ENCODE measurements at regions not wholly inside any gene's neighbourhood (a gene's known extent, or its start where the extent isn't known, plus 50 kb on each side); places are given as distances from the start of the nearest gene placed in this dataset.
"Not testable (repeated sequence)": the region's sequence is repeated elsewhere in the genome, so short reads cannot be mapped to it uniquely, and the experiment has no call there.

GRCh38 chr2:17362956-17363355 is 155.3 kb downstream of the RAD51AP2 start:
- no peak for DNase-seq (ENCODE audit: low spot score)

DNA sequence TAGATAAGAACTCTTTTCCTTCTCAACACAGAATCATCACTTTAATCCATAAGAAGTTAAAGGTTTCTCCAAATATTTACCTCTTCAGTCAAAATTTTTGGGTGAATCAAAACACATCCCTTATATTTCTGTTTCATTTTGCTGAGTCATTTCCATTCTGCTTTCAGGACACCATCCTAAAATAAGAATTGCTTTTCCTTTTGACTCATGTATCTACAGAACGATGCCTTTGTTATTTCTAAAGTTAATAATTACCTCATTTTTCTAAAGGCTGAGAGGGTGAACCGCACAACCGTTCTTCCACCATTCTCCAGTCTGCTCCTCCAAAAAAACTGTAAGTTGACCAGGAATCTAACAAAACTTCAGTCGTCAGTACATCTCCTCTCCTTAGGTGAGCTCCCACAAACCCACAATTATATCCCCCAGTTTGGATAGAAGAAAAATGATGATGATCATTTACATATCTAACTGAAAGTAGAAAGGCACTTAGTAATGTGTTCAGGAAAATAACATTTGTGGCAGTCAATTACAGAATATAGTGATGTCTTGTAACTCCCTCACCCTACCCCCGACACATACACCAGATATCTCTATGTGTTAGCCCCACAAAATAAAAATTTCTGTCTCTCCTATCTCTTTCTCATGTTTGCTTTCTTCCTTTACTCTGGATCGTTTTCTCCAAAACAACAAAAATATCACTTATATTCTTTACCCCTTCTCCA is 162.5 kb downstream of the RAD51AP2 start:
- no peak for DNase-seq (ENCODE audit: low spot score)

- DNase-seq (ENCODE audit: low spot score) = no peak
Observed at GRCh38 chr2:17353263-17353662, 165.0 kb downstream of the RAD51AP2 start.

DNA sequence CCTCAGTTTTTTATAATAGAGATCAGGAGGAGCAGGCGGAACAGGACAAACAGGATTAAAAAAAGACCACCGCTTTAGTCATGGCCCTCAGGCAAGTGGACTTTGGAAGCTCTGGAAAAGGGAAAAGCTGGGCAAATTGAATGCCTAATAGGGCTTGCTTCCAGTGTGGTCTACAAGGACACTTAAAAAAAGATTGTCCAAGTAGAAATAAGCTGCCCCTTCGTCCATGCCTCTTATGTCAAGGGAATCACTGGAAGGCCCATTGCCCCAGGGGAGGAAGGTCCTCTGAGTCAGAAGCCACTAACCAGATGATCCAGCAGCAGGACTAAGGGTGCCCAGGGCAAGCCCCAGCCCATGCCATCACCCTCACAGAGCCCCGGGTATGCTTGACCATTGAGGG is 175.5 kb downstream of the RAD51AP2 start:
- DNase-seq (ENCODE audit: low spot score) = not testable (repeated sequence)

GRCh38 chr2:17337507-17337906 is 180.7 kb downstream of the RAD51AP2 start:
- no peak for DNase-seq (ENCODE audit: low spot score)

- no peak for DNase-seq (ENCODE audit: low spot score)
Observed at GRCh38 chr2:17336458-17336857, 181.8 kb downstream of the RAD51AP2 start.

- DNase-seq (ENCODE audit: low spot score) = no peak
Observed at GRCh38 chr2:17334300-17334699, 183.9 kb downstream of the RAD51AP2 start.

DNA sequence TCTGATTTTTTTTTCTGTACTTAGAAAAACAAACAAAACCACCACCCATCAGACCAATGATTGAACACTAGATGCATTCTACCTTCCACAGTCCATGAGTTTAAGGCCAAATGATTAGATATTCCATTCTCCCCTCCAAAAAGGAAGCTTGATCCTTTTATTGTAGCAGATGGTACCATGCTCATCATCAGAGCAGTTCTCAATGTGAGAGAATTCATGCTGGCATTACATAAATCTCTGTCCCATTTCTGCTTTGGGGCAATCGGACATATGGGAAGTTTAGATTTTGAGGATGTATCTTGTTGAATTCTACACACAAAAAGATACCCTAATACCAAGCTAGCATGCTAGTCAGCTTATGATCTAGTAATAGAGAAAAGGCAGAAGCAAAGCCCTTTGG is 186.6 kb downstream of the RAD51AP2 start:
- no peak for DNase-seq (ENCODE audit: low spot score)

- DNase-seq (ENCODE audit: low spot score) = no peak
Observed at GRCh38 chr2:17328161-17328560, 190.1 kb downstream of the RAD51AP2 start.

GRCh38 chr2:17327649-17328048 is 190.6 kb downstream of the RAD51AP2 start:
- DNase-seq (ENCODE audit: low spot score) = no peak

DNA sequence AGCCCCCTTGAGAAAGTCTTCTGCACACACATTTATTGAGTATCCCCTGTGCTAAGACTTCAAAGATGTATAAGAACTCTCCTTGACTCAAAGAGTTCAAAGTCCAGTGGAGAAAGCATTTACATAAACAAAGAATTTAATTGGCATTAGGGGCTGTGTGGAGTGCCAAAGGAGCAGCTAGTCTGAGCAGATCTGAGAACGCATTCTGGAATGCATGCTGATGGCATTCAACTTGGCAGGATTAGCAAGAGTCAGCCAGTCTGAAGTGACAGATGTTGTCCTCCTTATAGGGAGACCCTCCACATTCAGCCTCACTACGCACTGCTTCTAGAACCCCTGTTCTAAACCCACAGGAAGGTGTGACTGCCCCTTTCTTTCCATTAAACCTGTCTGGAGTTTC is 191.5 kb downstream of the RAD51AP2 start:
- DNase-seq (ENCODE audit: low spot score) = no peak

DNA sequence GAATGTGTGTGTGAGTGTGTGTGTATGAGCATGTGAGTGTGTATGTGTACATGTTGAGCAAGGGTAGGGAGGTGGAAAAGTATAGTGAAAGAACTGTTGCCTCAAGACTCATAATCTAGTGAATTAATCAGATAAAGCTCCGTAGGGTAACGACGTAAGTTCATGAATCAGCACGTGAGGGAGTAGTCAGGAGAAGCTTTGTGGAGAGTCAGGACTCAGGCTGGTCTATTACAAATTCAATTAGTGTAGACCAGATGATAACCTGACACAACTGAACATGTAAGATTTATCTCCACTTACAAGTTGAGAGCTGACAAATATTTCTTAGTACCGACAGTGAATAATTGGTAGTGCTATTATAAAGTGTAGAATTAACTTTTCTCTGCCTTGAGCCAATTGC is 194.5 kb downstream of the RAD51AP2 start:
- no peak for DNase-seq (ENCODE audit: low spot score)

GRCh38 chr2:17322461-17322860 is 195.8 kb downstream of the RAD51AP2 start:
- DNase-seq (ENCODE audit: low spot score) = no peak

- no peak for DNase-seq (ENCODE audit: low spot score)
Observed at GRCh38 chr2:17319090-17319489, 199.2 kb downstream of the RAD51AP2 start.

DNA sequence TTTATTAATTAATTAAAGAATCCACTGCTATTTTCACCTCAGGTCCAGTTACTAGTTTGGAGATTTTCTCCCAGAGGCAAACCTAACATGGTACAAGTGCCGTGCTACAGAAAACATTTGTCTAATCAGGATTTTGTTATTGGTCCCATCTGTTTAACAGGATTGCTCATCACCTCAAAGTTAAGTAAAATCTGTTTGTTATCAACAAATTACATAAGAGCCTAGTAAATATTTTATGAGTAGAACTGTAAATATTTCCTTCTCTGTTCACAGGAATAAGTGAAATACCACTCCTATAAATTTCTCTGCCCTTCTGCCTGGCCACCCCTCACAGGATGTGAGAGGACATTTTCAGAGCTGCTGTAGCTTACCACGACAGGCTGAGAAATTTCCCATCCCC is 200.2 kb downstream of the RAD51AP2 start:
- no peak for DNase-seq (ENCODE audit: low spot score)

DNA sequence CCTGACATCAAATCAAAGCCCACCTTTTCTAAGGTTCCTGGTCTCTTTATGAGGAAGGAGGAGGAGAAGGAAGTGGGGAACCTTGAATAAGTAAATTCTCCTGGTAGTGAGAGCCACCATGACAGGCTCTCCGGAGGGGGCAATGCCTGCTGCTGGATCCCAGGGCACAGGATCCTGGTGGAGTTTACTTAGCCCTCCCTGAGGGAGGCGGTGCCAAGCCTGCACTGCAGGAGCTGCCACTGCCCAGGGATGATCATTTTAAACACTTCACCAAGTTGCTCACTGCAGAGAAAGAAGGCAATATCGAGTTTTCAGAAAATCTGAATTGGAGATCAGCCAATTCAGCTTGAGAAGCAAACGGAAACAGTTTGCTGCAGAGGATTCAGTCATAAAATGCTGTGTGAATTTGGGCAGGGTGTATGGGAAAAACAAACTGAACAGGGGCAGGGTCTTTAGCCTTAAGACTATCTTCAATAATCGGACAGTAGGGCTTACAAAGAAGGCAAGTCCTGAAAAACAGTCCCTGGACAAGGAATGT is 200.7 kb downstream of the RAD51AP2 start:
- DNase-seq (ENCODE audit: low spot score) = no peak

DNA sequence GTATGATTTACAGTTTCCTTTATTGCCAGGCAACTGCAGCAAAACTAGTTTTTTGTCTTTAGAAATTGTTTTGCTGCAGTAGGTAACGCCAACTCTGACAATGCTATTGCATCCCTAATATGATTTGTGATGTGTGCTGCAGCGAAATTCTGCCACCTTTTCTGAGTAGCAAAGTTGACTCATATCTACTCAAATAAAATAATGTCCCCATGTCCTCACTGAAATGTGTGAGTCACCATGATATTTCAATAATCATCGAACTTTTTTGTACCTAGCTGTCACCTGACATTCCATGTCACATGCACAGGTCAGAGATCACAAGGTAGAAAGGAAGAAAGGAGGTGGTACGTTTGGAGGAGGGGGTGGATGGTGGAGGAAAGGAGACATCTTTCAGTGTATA is 205.0 kb downstream of the RAD51AP2 start:
- DNase-seq (ENCODE audit: low spot score) = no peak

DNA sequence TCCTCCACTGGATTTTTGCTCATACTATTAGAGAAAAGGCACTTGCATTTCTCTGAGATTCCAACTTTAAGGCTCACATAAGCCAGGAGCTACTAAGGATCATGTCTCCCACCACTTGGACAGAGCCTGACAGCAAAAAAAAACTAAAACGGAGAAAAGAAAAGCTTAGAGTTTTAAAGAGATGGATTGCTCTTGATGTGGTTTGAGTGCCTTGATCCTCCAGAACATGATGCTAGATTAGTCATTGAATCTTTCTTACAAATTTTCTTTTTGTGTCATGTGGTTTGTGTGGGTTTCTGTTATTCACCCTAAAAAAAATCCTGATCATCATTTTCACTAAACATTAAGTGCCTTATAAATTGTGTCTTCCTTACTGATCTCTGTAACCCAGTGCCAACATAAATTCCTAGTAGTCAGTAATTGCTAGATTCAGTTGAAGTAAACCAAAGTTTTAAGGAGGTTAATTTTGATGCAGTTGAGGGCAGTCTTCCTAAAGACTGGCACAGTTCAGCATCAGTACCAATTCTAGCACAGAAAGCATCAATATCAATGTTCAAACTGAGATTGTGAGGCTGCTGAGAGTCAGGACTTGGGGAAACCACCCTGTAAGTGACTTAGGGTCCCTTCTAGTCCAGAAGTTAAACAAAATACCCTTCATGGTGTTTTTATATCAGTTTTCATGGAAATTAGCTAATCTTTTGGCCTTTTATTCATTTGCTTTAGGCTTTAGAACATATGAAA is 206.3 kb downstream of the RAD51AP2 start:
- DNase-seq (ENCODE audit: low spot score) = no peak

GRCh38 chr2:17311106-17311619 is 207.1 kb downstream of the RAD51AP2 start:
- DNase-seq (ENCODE audit: low spot score) = no peak

- peak; percentile 53 for DNase-seq (ENCODE audit: low spot score)
Observed at GRCh38 chr2:17309741-17310339, 208.4 kb downstream of the RAD51AP2 start.

- DNase-seq (ENCODE audit: low spot score) = no peak
Observed at GRCh38 chr2:17309181-17309580, 209.1 kb downstream of the RAD51AP2 start.

DNA sequence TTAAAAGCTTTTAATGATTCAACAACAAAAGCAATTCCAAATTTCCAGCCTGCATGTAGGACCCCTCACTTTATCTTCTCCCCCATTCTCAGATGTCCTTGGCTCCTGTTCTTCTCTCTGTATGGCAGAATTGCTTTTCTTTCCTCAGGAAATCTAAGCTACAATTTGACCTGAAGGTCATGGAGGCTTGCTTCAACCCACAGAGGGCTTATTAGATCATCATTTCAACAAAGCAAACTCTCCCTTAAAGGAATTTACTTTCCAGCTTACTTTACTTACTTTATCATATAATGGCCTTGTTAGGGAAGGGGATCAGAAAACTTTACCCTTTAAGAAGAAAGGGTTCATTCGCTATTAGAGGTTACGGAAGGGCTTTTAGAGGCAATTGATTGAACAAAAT is 211.5 kb downstream of the RAD51AP2 start:
- DNase-seq (ENCODE audit: low spot score) = no peak

DNA sequence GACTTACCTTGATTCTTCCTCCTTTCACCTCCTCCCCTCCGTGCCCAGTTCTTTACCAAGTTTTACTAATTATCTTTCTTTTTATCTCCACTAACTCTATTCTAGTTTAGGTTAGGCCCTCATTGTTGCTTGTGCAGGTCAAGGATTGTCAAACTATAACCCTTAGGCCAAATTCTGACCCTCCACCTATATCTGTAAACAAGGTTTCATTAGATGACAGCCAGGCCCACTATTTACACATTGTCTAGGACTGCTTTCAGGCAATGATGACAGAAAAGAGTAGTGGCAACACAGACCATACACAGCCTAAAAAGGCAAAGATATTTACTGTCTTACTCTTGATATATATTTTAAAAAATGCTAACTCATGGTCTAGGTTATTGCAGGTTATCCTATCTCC is 212.0 kb downstream of the RAD51AP2 start:
- DNase-seq (ENCODE audit: low spot score) = no peak
